Neural progenitor cell (in vitro differentiated cells): ENCODE measurements at regions not wholly inside any gene's neighbourhood (a gene's known extent, or its start where the extent isn't known, plus 50 kb on each side); places are given as distances from the start of the nearest gene placed in this dataset.

Experiments
- CTCF ChIP-seq: fragments of 200-600 bp; sonication (generic); IDR thresholded peaks from 2 replicates; pipeline ENCODE4 v1.5.1; 2017; ENCODE audit warnings: antibody characterized with exemption, mild to moderate bottlenecking
- EZH2 ChIP-seq: fragments of 200-600 bp; sonication (generic); IDR thresholded peaks from 2 replicates; pipeline ENCODE4 v1.6.1; 2017; ENCODE audit warnings: antibody characterized with exemption, mild to moderate bottlenecking, moderate library complexity

- TF ChIP-seq CTCF (no peak), EZH2 (no peak)
Measured at GRCh38 chr9:93900436-93900819, 54.7 kb downstream of the BARX1 start.
